Activated naive CD4-positive, alpha-beta T cell treated with anti-CD3 and anti-CD28 coated beads for 36 hours (primary cell): ENCODE measurements at regions not wholly inside any gene's neighbourhood (a gene's known extent, or its start where the extent isn't known, plus 50 kb on each side); places are given as distances from the start of the nearest gene placed in this dataset.

Experiments
- CTCF ChIA-PET: fragments of 350-600 bp; sonication (Branson Sonifier 250); formaldehyde crosslinking; loops from one replicate; lab custom pipeline; 2021; ENCODE audit warnings: antibody characterized with exemption; lab: Charles Lee
- DNase-seq: peaks from one replicate; pipeline ENCODE4 v3.0.0-alpha.2; 2020
- H3K27ac Mint-ChIP-seq: one replicate; pipeline ENCODE4 v1.8.0; 2021; ENCODE audit warnings: mild to moderate bottlenecking, mixed read lengths
- H3K27me3 Mint-ChIP-seq: one replicate; pipeline ENCODE4 v1.8.0; 2021; ENCODE audit warnings: low read depth, mixed read lengths
- H3K36me3 Mint-ChIP-seq: one replicate; pipeline ENCODE4 v1.8.0; 2021; ENCODE audit warnings: low read depth, mixed read lengths
- H3K4me1 Mint-ChIP-seq: one replicate; pipeline ENCODE4 v1.8.0; 2021; ENCODE audit warnings: low read depth, mixed read lengths
- H3K4me3 Mint-ChIP-seq: one replicate; pipeline ENCODE4 v1.8.0; 2021; ENCODE audit warnings: mild to moderate bottlenecking, moderate library complexity, mixed read lengths
- H3K9me3 Mint-ChIP-seq: one replicate; pipeline ENCODE4 v1.8.0; 2021; ENCODE audit warnings: mixed read lengths
- intact Hi-C: fragments of 100-400 bp; cut with micrococcal nuclease; formaldehyde crosslinking; loops from one replicate; pipeline ENCODE4 v1.15.1; 2023

DNA sequence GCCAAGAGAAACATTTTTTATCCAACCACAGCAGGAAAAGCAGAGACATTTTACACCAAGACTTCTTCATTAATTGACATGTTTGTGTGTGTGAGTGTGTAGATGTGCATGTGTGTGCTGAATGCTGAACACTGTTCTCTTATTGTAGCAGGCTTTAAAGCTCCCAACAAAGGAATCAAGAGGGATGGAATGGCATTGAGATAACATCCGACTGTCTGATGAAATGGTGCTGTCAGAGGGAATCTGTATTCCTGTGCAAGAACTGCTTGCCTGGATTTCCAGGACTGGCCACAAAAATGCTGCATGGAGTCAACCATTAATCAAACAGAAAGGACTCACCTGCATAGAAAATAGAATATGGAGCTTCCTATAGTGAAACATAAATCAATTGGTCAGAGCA lies 354.0 kb downstream of the UQCRFS1 start:
- H3K4me3 Mint-ChIP-seq: no peak overlapping the region
- H3K4me1 Mint-ChIP-seq: no peaks in the 10 kb centered on the region
- H3K9me3 Mint-ChIP-seq: no peaks in the 10 kb centered on the region
- CTCF ChIA-PET: no interaction called here
- H3K27me3 Mint-ChIP-seq: peaks cover 3% of the 10 kb centered on the region
- no peak for DNase-seq
- H3K27ac Mint-ChIP-seq: no peak overlapping the region
- intact Hi-C loops: no loop called here
- no peaks in the 10 kb centered on the region for H3K36me3 Mint-ChIP-seq

DNA sequence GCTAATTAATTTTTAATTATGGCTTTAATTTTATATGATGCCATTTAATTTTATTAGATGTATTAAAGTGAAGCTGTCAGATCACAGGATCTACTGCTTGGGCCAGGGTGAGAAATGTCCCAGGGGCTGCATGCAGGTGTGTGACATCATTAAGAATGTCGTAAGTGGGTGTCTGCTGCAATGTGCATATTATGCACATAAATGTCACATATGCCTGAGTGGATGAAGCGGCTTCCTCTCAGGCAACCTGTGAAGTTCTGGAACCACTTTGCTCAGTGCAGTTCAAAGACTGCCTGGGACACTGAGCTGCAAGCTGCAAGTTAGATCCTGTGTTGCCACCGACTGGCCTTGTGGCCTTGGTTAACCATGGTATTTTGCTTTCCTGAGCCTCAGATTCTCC lies 355.0 kb downstream of the UQCRFS1 start:
- Mint-ChIP-seq H3K4me1 (no peaks in the 10 kb centered on the region), H3K9me3 (no peaks in the 10 kb centered on the region), H3K27me3 (peaks cover 3% of the 10 kb centered on the region), H3K27ac (no peak overlapping the region), H3K4me3 (no peak overlapping the region), H3K36me3 (no peaks in the 10 kb centered on the region)
- CTCF ChIA-PET: no interaction called here
- intact Hi-C loops: no loop called here
- DNase-seq: no peak

DNA sequence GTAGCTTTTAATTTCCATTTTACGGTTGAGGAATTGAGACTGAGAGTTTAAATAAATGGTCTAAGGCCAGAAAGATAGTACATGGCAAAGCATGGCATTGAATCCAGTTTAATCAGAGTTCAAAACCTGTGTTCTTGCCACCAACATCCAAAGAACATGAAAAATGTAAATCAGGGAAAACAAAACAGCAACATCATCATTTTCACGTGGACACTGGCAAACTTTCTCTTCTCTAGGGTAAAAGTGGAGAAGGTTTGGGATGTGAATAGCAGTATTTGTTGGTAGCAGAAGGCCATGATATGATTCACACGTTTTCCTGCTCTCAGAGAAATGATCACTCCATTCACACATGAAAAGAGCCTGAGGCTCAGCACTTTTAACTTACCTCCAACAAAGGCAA lies 357.7 kb downstream of the UQCRFS1 start:
- DNase-seq: no peak
- no peaks in the 10 kb centered on the region for H3K36me3 Mint-ChIP-seq
- H3K27me3 Mint-ChIP-seq: peaks cover 7% of the 10 kb centered on the region
- H3K27ac Mint-ChIP-seq: no peak overlapping the region
- no peaks in the 10 kb centered on the region for H3K4me1 Mint-ChIP-seq
- CTCF ChIA-PET: no interaction called here
- H3K4me3 Mint-ChIP-seq: no peak overlapping the region
- H3K9me3 Mint-ChIP-seq: no peaks in the 10 kb centered on the region
- intact Hi-C loops: no loop called here

DNA sequence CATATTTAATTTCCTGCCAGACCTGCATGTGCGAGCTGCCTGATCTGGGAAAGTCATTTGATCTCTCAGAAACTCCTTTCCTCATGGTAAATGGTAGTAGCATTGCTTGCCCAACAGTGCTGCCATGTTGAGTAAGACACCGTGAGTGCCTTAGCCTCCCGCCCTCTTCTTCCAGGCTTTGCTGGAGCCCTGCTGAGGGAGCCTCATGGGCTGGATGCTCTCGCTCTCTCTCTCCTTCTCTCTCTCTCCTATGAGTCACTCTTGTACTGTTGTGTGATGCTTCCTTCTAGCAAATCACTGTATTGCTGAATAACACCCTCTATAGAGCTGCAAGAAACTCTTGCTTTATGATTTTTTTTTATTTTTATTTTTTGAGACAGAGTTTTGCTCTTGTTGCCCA lies 365.5 kb downstream of the UQCRFS1 start:
- intact Hi-C loops: no loop called here
- CTCF ChIA-PET: no interaction called here
- Mint-ChIP-seq H3K36me3 (no peaks in the 10 kb centered on the region), H3K27me3 (peaks cover 10% of the 10 kb centered on the region), H3K4me3 (no peak overlapping the region), H3K4me1 (no peaks in the 10 kb centered on the region), H3K27ac (no peak overlapping the region), H3K9me3 (peaks cover 5% of the 10 kb centered on the region)
- no peak for DNase-seq

DNA sequence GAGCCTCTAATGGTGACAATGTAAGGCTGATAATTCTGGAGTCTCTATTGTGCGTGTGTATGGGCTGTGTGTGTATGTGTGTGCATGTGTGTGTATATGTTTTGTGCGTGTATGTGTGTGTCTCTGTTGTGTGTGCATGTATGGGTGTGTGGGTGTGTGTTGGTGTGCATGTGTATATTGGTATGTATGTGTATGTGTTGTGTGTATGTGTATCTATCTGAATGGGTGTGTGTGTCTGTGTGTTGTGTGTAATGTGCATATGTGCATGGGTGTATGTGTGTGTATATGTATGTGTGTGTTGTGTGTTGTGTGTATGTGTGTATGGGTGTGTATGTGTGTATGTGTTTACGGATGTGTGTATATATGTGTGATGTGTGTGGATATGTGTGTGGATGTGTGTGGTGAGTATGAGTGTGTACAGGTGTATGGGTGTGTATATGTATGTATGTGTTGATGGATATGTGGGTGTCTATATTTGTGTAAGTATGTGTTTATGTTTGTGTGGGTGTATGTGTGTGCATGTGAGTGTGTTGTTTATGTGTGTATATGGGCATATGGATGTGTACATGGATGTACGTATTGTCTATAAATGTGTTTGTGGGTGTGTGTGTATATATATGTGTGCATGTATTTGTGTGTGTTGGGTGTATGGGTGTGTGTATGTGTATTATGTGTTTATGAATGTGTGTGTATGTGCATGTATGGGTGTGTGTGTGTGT lies 366.7 kb downstream of the UQCRFS1 start:
- peaks cover 5% of the 10 kb centered on the region for H3K9me3 Mint-ChIP-seq
- H3K36me3 Mint-ChIP-seq: no peaks in the 10 kb centered on the region
- H3K27me3 Mint-ChIP-seq: peaks cover 9% of the 10 kb centered on the region
- CTCF ChIA-PET: no interaction called here
- H3K27ac Mint-ChIP-seq: no peak overlapping the region
- H3K4me3 Mint-ChIP-seq: no peak overlapping the region
- no peak for DNase-seq
- intact Hi-C loops: no loop called here
- no peaks in the 10 kb centered on the region for H3K4me1 Mint-ChIP-seq

DNA sequence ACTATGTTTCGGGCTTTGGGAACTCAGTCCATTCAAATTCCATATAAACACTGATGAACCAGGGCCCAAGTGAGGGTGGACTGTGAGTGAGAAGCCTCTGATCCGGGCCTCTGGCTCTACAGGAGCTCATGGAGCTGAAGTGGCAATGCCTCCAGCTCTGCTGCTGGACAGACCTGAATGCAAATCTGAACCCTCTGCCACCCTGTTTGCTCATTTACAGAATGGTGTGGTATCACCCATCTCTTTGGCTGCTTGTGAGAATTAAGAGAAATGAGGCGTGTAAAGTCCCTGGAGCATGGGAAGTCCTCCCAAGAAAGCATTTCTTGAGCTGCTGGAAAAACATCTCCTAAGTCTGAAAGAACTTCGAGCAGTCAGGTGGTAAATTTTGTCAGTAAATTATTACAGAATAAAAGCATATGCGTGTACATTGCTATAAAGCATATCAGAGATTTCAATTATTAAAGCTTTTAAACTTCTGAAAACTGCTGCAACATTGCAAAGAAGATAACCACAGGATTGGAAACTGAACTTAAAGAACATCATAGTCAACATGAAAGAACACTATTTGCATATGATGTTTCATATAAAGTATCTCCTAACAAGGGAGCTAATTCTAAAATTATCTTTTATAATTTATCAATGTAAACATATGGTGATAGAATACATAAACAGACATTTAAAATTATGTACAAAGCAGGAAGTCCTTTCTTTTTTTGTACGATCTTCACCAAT lies 369.0 kb downstream of the UQCRFS1 start:
- Mint-ChIP-seq H3K4me1 (no peaks in the 10 kb centered on the region), H3K27me3 (peaks cover 3% of the 10 kb centered on the region), H3K4me3 (no peak overlapping the region), H3K9me3 (peaks cover 5% of the 10 kb centered on the region), H3K36me3 (no peaks in the 10 kb centered on the region), H3K27ac (no peak overlapping the region)
- DNase-seq: no peak
- CTCF ChIA-PET: no interaction called here
- intact Hi-C loops: no loop called here

DNA sequence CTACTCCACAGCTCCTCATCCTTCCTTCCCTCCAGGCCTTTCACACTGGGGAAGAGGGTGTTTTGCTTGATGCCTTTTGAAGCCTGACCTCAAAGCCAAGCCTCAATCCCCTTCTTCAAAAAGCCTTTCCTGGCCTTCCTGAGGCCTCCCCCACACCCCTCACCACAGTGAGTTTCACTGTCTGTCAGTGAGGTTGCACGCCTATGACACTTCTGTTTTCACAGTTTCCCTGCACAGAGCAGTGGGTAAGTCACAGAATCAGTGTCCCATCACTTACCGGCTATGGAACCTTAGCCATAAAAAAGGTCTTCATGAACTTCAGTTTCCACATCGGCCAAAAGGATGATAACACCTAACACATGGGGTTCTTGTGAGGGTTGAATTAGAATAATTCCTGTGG lies 371.4 kb downstream of the UQCRFS1 start:
- intact Hi-C loops: no loop called here
- no peaks in the 10 kb centered on the region for H3K36me3 Mint-ChIP-seq
- CTCF ChIA-PET: no interaction called here
- H3K9me3 Mint-ChIP-seq: peaks cover 1% of the 10 kb centered on the region
- H3K4me3 Mint-ChIP-seq: no peak overlapping the region
- H3K4me1 Mint-ChIP-seq: no peaks in the 10 kb centered on the region
- no peak for DNase-seq
- H3K27me3 Mint-ChIP-seq: peaks cover 2% of the 10 kb centered on the region
- no peak overlapping the region for H3K27ac Mint-ChIP-seq

DNA sequence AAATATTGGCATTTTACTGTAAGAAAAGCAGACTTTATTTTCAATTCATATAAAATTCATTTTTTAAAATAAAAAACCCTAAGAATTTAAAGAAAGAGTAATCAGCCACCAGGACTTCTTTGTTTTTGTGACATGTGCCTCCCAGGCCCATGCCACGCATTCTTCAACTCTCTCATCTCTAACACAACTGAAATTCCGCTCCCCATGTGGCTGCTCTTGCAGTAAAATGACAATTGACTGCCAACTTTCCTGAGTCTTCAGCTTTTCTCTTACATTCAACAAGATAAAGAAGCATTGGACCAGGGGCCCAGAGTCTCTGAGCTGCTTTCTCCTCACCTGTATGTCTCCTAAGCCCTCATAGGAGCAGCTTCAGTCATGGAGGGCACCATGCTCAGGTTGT lies 372.1 kb downstream of the UQCRFS1 start:
- no peaks in the 10 kb centered on the region for H3K36me3 Mint-ChIP-seq
- peaks cover 1% of the 10 kb centered on the region for H3K9me3 Mint-ChIP-seq
- CTCF ChIA-PET: no interaction called here
- no peaks in the 10 kb centered on the region for H3K4me1 Mint-ChIP-seq
- no peak overlapping the region for H3K4me3 Mint-ChIP-seq
- no peak overlapping the region for H3K27ac Mint-ChIP-seq
- DNase-seq: no peak
- intact Hi-C loops: no loop called here
- peaks cover 2% of the 10 kb centered on the region for H3K27me3 Mint-ChIP-seq

DNA sequence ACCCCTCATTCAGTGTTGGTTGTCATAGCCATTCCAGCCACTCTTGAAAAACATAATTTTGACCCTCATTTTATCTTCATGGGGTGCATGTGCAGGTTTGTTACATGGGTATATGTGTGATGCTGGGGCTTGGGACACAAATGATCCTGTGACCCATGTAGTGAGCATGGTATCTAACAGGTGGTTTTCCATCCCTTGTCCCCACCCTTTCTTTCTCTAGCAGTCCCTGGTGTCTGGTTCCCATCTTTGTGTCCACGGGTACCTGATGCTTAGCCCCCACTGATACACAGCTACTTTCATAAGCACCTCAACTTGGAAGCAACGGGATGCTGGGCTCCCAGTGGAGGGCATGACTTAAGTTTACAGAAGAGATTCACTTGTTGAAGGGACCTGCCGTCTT lies 373.5 kb downstream of the UQCRFS1 start:
- Mint-ChIP-seq H3K9me3 (peaks cover 1% of the 10 kb centered on the region), H3K36me3 (no peaks in the 10 kb centered on the region), H3K4me1 (no peaks in the 10 kb centered on the region), H3K27me3 (peaks cover 2% of the 10 kb centered on the region), H3K27ac (no peak overlapping the region), H3K4me3 (no peak overlapping the region)
- DNase-seq: no peak
- intact Hi-C loops: no loop called here
- CTCF ChIA-PET: no interaction called here

DNA sequence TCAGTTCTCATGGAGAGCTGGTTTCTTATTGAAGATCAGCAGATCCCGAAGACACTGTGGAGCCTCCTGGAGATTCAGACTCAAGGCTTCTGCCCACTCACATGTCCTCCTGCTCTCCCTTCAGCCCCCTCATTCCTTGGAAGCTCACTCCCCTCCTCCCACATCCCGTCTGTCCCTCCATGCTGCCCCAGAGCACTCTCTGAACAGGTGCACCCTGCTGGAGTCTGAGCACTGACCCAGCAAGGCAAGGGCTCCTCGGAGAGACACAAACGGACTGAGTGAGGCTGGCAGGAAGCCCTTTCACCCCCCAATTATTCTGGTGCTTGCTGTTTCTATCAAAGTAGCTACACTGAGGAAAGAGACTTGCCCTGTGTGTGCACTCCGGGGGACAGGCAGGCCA lies 374.0 kb downstream of the UQCRFS1 start:
- Mint-ChIP-seq H3K27ac (no peak overlapping the region), H3K4me1 (no peaks in the 10 kb centered on the region), H3K4me3 (no peak overlapping the region), H3K36me3 (no peaks in the 10 kb centered on the region), H3K9me3 (peaks cover 1% of the 10 kb centered on the region), H3K27me3 (peaks cover 2% of the 10 kb centered on the region)
- CTCF ChIA-PET: no interaction called here
- intact Hi-C loops: no loop called here
- DNase-seq: no peak

DNA sequence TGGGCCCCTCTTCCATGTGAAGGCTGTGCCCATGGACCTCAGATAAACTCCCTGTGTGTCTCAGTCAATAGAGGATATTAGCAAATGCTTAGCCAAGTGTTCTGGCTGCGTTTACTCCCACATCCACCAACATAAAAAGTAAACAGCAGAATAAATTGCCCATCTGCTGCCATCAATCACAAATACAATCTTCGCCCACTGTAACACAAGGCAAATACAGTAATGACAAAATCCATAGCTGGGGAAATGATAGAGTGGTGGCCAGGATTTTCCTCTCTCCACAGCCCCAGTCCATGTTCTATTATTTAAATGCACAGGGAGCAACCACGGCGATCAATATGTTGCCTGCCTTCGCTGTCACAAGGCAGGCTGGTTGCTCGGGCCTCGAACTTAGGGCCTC lies 376.5 kb downstream of the UQCRFS1 start:
- Mint-ChIP-seq H3K9me3 (no peaks in the 10 kb centered on the region), H3K4me3 (no peak overlapping the region), H3K27me3 (no peaks in the 10 kb centered on the region), H3K36me3 (no peaks in the 10 kb centered on the region), H3K4me1 (no peaks in the 10 kb centered on the region), H3K27ac (no peak overlapping the region)
- no peak for DNase-seq
- CTCF ChIA-PET: no interaction called here
- intact Hi-C loops: no loop called here

DNA sequence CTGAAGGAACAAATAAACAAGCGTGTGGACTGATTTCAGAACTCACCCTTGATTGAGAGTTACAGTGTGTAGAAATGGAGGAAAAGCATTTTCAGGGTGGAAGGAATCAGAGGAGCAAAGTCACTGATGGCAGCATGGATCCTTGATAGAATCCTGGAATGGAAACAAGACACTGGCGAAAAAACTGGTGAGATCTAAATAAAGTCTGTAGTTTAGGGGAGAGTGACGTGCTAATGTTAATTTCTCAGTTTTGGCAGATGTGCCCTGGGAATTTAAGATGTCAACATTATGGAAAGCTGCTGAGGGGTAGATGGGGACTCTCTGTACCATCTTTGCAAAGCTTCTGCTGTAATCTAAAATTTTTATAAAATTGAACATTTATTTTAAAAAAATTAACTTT lies 378.0 kb downstream of the UQCRFS1 start:
- no peak overlapping the region for H3K27ac Mint-ChIP-seq
- no peak overlapping the region for H3K4me3 Mint-ChIP-seq

DNA sequence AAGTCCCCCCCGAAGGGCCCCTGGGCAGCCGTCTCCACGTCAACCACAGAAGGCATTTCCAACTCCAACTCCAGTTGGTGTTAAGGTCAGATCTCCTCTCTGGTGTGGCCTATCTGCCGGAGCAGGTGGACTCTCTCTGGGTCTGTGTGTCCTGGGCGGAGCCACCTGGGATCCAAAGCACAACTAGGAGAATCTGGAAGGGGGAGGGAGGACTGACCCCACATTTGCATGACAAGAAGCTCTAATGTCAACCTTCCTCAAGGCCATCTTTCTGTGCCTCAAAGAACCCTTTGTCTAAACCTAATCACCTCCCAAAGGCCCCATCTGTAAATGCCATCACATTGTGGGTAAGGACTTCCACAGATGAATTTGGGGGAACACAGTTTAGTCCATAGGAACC lies 381.5 kb downstream of the UQCRFS1 start:
- no peaks in the 10 kb centered on the region for H3K4me1 Mint-ChIP-seq
- CTCF ChIA-PET: interaction anchor here (0.9 kb wide), 1 partner anchor 48 kb away, joined by 3 read pairs; no protein-coding TSS in a partner anchor
- intact Hi-C loops: no loop called here
- no peaks in the 10 kb centered on the region for H3K27me3 Mint-ChIP-seq
- H3K9me3 Mint-ChIP-seq: no peaks in the 10 kb centered on the region
- no peaks in the 10 kb centered on the region for H3K36me3 Mint-ChIP-seq
- no peak overlapping the region for H3K4me3 Mint-ChIP-seq
- H3K27ac Mint-ChIP-seq: no peak overlapping the region
- no peak for DNase-seq

More for the DNA sequence above, 378.0 kb downstream of the UQCRFS1 start:
- Mint-ChIP-seq H3K9me3 (no peaks in the 10 kb centered on the region), H3K4me1 (no peaks in the 10 kb centered on the region), H3K36me3 (no peaks in the 10 kb centered on the region), H3K27me3 (no peaks in the 10 kb centered on the region)
- intact Hi-C loops: no loop called here
- CTCF ChIA-PET: no interaction called here
- DNase-seq: no peak
